OCI-LY3 (cell line): ENCODE measurements at regions not wholly inside any gene's neighbourhood (a gene's known extent, or its start where the extent isn't known, plus 50 kb on each side); places are given as distances from the start of the nearest gene placed in this dataset.

ENCODE experiments used
- EZH2phosphoT487 ChIP-seq: fragments of 200-600 bp; shearing (Covaris generic); IDR thresholded peaks from 2 replicates; pipeline ENCODE4 v1.6.1; 2018; ENCODE audit warnings: antibody characterized with exemption, mixed run types, low read depth
- TF ChIP-seq, protein P1 (sequence below): fragments of 200-600, 300-600 bp; sonication (generic); IDR thresholded peaks from 2 replicates; pipeline ENCODE4 v1.5.1; 2014; ENCODE audit warnings: antibody characterized with exemption, low read length, low read depth

GRCh38 chr21:27532076-27532475 is 565.2 kb upstream of the ADAMTS5 start:
- TF ChIP-seq, protein P1, sequence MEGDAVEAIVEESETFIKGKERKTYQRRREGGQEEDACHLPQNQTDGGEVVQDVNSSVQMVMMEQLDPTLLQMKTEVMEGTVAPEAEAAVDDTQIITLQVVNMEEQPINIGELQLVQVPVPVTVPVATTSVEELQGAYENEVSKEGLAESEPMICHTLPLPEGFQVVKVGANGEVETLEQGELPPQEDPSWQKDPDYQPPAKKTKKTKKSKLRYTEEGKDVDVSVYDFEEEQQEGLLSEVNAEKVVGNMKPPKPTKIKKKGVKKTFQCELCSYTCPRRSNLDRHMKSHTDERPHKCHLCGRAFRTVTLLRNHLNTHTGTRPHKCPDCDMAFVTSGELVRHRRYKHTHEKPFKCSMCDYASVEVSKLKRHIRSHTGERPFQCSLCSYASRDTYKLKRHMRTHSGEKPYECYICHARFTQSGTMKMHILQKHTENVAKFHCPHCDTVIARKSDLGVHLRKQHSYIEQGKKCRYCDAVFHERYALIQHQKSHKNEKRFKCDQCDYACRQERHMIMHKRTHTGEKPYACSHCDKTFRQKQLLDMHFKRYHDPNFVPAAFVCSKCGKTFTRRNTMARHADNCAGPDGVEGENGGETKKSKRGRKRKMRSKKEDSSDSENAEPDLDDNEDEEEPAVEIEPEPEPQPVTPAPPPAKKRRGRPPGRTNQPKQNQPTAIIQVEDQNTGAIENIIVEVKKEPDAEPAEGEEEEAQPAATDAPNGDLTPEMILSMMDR, result no peak
- TF ChIP-seq EZH2phosphoT487, result no peak
